Rectal smooth muscle tissue (tissue), 1 donor: ENCODE measurements at regions not wholly inside any gene's neighbourhood (a gene's known extent, or its start where the extent isn't known, plus 50 kb on each side); places are given as distances from the start of the nearest gene placed in this dataset.

Source experiments
- H3K27ac ChIP-seq: one replicate; pipeline ENCODE4 v1.7.0; 2013; ENCODE audit warnings: low read depth, low read length, inconsistent platforms
- H3K27me3 ChIP-seq: one replicate; pipeline ENCODE4 v1.7.0; 2013; ENCODE audit warnings: low read length; ENCODE audit not compliant: control insufficient read depth, insufficient read depth
- H3K36me3 ChIP-seq: one replicate; pipeline ENCODE4 v1.7.0; 2013; ENCODE audit warnings: low read length; ENCODE audit not compliant: control insufficient read depth, insufficient read depth
- H3K4me1 ChIP-seq: one replicate; pipeline ENCODE4 v1.7.0; 2013; ENCODE audit warnings: low read length; ENCODE audit not compliant: control insufficient read depth, insufficient read depth
- H3K4me3 ChIP-seq: one replicate; pipeline ENCODE4 v1.7.0; 2013; ENCODE audit warnings: low read length
- H3K9ac ChIP-seq: one replicate; pipeline ENCODE4 v1.7.0; 2013; ENCODE audit warnings: low read length

DNA sequence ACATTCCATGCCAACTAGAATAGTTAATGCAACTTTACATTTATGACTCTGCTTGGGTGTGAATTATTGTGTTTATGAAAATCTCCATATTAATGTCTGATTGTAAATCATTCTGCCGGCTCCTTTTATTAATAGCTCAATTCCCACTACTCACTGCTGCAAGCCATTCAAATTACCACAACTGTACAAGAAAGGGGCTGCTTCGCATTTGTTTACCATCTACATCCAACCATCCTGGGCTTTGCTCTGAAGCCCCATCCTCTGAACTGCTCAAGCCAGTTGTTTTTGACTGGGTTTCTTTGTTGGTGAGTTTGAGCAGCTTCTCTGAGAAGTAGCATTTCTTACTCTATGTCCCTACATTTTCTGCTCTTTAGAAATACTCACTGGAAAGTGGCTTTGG, 451.6 kb upstream of the CADM1 start:
- Histone ChIP-seq H3K27ac (no peak overlapping the region), H3K27me3 (no peaks in the 10 kb centered on the region), H3K9ac (no peak overlapping the region), H3K36me3 (no peaks in the 10 kb centered on the region), H3K4me1 (no peaks in the 10 kb centered on the region), H3K4me3 (no peak overlapping the region)

GRCh38 chr11:115950660-115951059, 446.4 kb upstream of the CADM1 start:
- Histone ChIP-seq H3K27me3 (no peaks in the 10 kb centered on the region), H3K27ac (no peak overlapping the region), H3K9ac (no peak overlapping the region), H3K36me3 (no peaks in the 10 kb centered on the region), H3K4me3 (no peak overlapping the region), H3K4me1 (no peaks in the 10 kb centered on the region)

- H3K36me3 ChIP-seq = no peaks in the 10 kb centered on the region
- no peaks in the 10 kb centered on the region for H3K27me3 ChIP-seq
- H3K4me1 ChIP-seq = no peaks in the 10 kb centered on the region
Measured at GRCh38 chr11:115944596-115944995, 440.4 kb upstream of the CADM1 start.

DNA sequence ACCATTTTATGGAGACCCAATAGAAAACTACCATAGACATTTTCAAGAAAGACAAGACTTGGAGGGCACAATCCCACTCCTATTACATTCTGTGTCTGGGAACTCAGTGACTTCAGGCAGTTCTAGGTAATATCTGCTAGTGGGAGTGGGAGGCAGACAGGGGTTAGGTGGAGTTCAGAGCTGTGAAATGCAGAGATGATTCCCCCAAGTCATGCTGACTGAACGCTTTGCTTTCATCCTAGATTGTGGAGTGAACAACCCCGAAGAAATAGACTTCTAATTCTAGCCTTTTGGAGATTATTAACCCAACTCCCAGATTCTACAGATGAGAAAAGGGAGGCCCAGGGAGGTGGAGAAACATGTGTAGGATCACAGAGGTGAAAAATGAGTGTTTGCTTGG, 437.8 kb upstream of the CADM1 start:
- H3K36me3 ChIP-seq = no peaks in the 10 kb centered on the region
- no peak overlapping the region for H3K4me3 ChIP-seq
- no peaks in the 10 kb centered on the region for H3K4me1 ChIP-seq
- H3K27me3 ChIP-seq = no peaks in the 10 kb centered on the region
- no peak overlapping the region for H3K9ac ChIP-seq
- no peak overlapping the region for H3K27ac ChIP-seq

More at GRCh38 chr11:115944596-115944995, 440.4 kb upstream of the CADM1 start:
- Histone ChIP-seq H3K27ac (no peak overlapping the region), H3K4me3 (no peak overlapping the region), H3K9ac (no peak overlapping the region)

DNA sequence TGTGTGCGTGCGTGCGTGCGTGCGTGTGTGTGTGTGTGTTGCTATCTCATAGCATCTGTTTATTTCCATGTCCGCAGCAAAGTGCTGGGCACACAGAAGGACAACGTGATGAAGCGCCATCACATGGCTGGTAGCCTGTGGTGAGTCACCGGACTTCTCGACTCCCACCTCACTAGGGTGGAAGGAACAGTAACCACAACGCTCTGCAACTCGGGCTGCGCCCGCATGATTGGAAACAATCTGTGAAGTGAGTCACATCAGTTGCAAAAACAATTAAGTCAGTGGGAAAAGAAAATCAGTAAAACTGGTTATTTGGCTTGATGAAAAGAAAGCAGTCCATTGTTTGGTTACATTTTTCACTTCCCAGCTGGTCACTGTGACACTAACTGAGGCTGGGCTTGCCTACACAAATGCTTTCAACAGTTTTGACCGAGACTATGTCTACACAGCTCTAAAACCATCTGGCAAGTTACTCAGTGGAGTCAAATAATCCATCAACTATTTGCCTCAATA, 437.3 kb upstream of the CADM1 start:
- no peak overlapping the region for H3K27ac ChIP-seq
- H3K27me3 ChIP-seq = no peaks in the 10 kb centered on the region
- no peaks in the 10 kb centered on the region for H3K36me3 ChIP-seq
- H3K4me1 ChIP-seq = no peaks in the 10 kb centered on the region
- H3K4me3 ChIP-seq = no peak overlapping the region
- H3K9ac ChIP-seq = no peak overlapping the region

GRCh38 chr11:115941044-115941443, 436.8 kb upstream of the CADM1 start:
- Histone ChIP-seq H3K27me3 (no peaks in the 10 kb centered on the region), H3K4me3 (no peak overlapping the region), H3K4me1 (no peaks in the 10 kb centered on the region), H3K9ac (no peak overlapping the region), H3K36me3 (no peaks in the 10 kb centered on the region), H3K27ac (no peak overlapping the region)

GRCh38 chr11:115939731-115940421, 435.7 kb upstream of the CADM1 start:
- H3K4me1 ChIP-seq = no peaks in the 10 kb centered on the region
- no peaks in the 10 kb centered on the region for H3K27me3 ChIP-seq
- no peaks in the 10 kb centered on the region for H3K36me3 ChIP-seq
- H3K9ac ChIP-seq = no peak overlapping the region
- no peak overlapping the region for H3K4me3 ChIP-seq
- H3K27ac ChIP-seq = no peak overlapping the region

- Histone ChIP-seq H3K9ac (no peak overlapping the region), H3K4me3 (no peak overlapping the region), H3K36me3 (no peaks in the 10 kb centered on the region), H3K27ac (no peak overlapping the region), H3K4me1 (no peaks in the 10 kb centered on the region), H3K27me3 (no peaks in the 10 kb centered on the region)
Measured at GRCh38 chr11:115939104-115939730, 435.0 kb upstream of the CADM1 start.

- H3K27me3 ChIP-seq = no peaks in the 10 kb centered on the region
- no peaks in the 10 kb centered on the region for H3K36me3 ChIP-seq
- peaks cover 6% of the 10 kb centered on the region for H3K4me1 ChIP-seq
- no peak overlapping the region for H3K9ac ChIP-seq
- H3K27ac ChIP-seq = no peak overlapping the region
- H3K4me3 ChIP-seq = no peak overlapping the region
Measured at GRCh38 chr11:115933564-115933963, 429.3 kb upstream of the CADM1 start.

DNA sequence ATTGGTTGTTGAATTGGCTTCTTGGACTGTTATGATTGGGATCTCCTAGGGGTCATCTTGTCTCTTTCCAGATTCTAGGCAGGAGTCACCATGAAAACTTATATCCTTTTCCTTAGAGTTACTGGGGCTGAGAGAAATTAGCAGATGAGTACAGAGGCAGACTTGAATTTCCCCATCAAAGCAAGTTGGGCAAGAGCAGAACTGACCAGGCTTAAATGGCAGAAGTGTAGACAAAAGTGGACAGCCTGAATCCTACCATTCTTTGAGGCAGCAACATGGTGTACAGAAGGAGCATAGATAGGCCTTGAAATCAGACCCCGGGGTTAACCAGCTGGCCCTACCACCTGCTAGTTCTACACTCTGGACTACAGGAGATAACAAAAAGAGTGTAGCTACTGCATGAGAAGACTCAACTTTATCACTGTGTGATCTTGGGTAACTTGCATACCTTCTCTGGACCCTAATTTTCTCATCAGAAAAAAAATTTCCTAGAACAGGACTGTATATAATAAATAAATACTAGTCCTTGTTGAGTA, 427.4 kb upstream of the CADM1 start:
- Histone ChIP-seq H3K36me3 (no peaks in the 10 kb centered on the region), H3K4me1 (peaks cover 6% of the 10 kb centered on the region), H3K4me3 (no peak overlapping the region), H3K27me3 (no peaks in the 10 kb centered on the region), H3K9ac (no peak overlapping the region), H3K27ac (no peak overlapping the region)

GRCh38 chr11:115930886-115931547, 426.8 kb upstream of the CADM1 start:
- Histone ChIP-seq H3K4me3 (no peak overlapping the region), H3K9ac (no peak overlapping the region), H3K4me1 (peaks cover 6% of the 10 kb centered on the region), H3K27ac (no peak overlapping the region), H3K36me3 (no peaks in the 10 kb centered on the region), H3K27me3 (no peaks in the 10 kb centered on the region)

GRCh38 chr11:115930291-115930690, 426.1 kb upstream of the CADM1 start:
- Histone ChIP-seq H3K27me3 (no peaks in the 10 kb centered on the region), H3K4me1 (peaks cover 6% of the 10 kb centered on the region), H3K9ac (no peak overlapping the region), H3K36me3 (no peaks in the 10 kb centered on the region), H3K4me3 (no peak overlapping the region), H3K27ac (no peak overlapping the region)
